A673 (cell line): ENCODE measurements at regions not wholly inside any gene's neighbourhood (a gene's known extent, or its start where the extent isn't known, plus 50 kb on each side); places are given as distances from the start of the nearest gene placed in this dataset.

Source experiments
- BruUV-seq: library from RNA; stranded (reverse); fragments of 400-500 nt; replicated peaks from 2 replicates; lab custom pipeline; 2021; lab: Mats Ljungman, UMichigan
- CTCF ChIA-PET: fragments of 300-600 bp; sonication (Branson Sonifier 250); formaldehyde crosslinking; loops from one replicate; lab custom pipeline; 2022; ENCODE audit warnings: antibody characterized with exemption; lab: Charles Lee
- POLR2A ChIA-PET: fragments of 300-600 bp; sonication (Branson Sonifier 250); formaldehyde crosslinking; loops from one replicate; lab custom pipeline; 2022; ENCODE audit warnings: antibody characterized with exemption; ENCODE audit not compliant: low non-redundant PET; lab: Charles Lee
- DNase-seq: peaks from one replicate; pipeline ENCODE4 v3.0.0-alpha.2; 2015; ENCODE audit warnings: low spot score
- H3K27ac ChIP-seq: fragments of 200-600 bp; sonication (generic); 2 replicates; pipeline ENCODE4 v1.5.1; 2016; ENCODE audit warnings: mixed run types, low read depth, mild to moderate bottlenecking, mixed read lengths, antibody characterized with exemption, low read length; ENCODE audit not compliant: poor library complexity, severe bottlenecking
- H3K27me3 ChIP-seq: fragments of 200-600 bp; sonication (generic); replicated peaks from 2 replicates; pipeline ENCODE4 v1.6.1; 2017; ENCODE audit warnings: mixed run types, low read depth, mild to moderate bottlenecking, mixed read lengths, antibody characterized with exemption, low read length; ENCODE audit not compliant: insufficient read depth, poor library complexity
- H3K36me3 ChIP-seq: fragments of 200-600 bp; sonication (generic); 2 replicates; pipeline ENCODE4 v1.6.1; 2016; ENCODE audit warnings: mixed run types, mild to moderate bottlenecking, mixed read lengths, antibody characterized with exemption, low read length; ENCODE audit not compliant: insufficient read depth, poor library complexity, severe bottlenecking
- H3K4me1 ChIP-seq: fragments of 200-600 bp; sonication (generic); 2 replicates; pipeline ENCODE4 v1.6.1; 2017; ENCODE audit warnings: mixed run types, mild to moderate bottlenecking, mixed read lengths, antibody characterized with exemption, low read length; ENCODE audit not compliant: insufficient read depth, poor library complexity, severe bottlenecking
- H3K4me3 ChIP-seq: fragments of 200-600 bp; sonication (generic); 2 replicates; pipeline ENCODE4 v1.5.1; 2016; ENCODE audit warnings: low read depth, mixed run types, mild to moderate bottlenecking, mixed read lengths, low read length; ENCODE audit not compliant: poor library complexity, severe bottlenecking
- H3K9me3 ChIP-seq: fragments of 200-600 bp; sonication (generic); 2 replicates; pipeline ENCODE4 v1.6.1; 2016; ENCODE audit warnings: mixed run types, low read depth, mild to moderate bottlenecking, mixed read lengths, antibody characterized with exemption, low read length; ENCODE audit not compliant: poor library complexity, severe bottlenecking
- CTCF ChIP-seq: fragments of 300-800, 200-600 bp; sonication (generic); conservative IDR thresholded peaks from 2 replicates; pipeline ENCODE4 v1.5.1; 2017; ENCODE audit warnings: low read depth, mild to moderate bottlenecking, antibody characterized with exemption, low read length, moderate library complexity, mixed read lengths
- EZH2 ChIP-seq: fragments of 200-600 bp; sonication (generic); IDR thresholded peaks from 2 replicates; pipeline ENCODE4 v1.6.1; 2017; ENCODE audit warnings: borderline replicate concordance, low read depth, mild to moderate bottlenecking, mixed read lengths, antibody characterized with exemption, low read length; ENCODE audit not compliant: poor library complexity, severe bottlenecking
- intact Hi-C: fragments of 100-400 bp; cut with micrococcal nuclease; formaldehyde crosslinking; loops from one replicate; pipeline ENCODE4 v1.10.0; 2022; ENCODE audit not compliant: unreplicated experiment

GRCh38 chr13:62920159-62920558 is 1504.5 kb upstream of the PCDH20 start:
- no TSS peak for BruUV-seq
- Histone ChIP-seq H3K9me3 (no peaks in the 10 kb centered on the region), H3K4me3 (no peak overlapping the region), H3K4me1 (no peaks in the 10 kb centered on the region), H3K27me3 (no peaks in the 10 kb centered on the region), H3K27ac (no peak overlapping the region), H3K36me3 (no peaks in the 10 kb centered on the region)
- no peak for DNase-seq
- TF ChIP-seq EZH2 (no peak), CTCF (no peak)
- CTCF ChIA-PET = no interaction called here
- intact Hi-C loops = no loop called here
- POLR2A ChIA-PET = no interaction called here

DNA sequence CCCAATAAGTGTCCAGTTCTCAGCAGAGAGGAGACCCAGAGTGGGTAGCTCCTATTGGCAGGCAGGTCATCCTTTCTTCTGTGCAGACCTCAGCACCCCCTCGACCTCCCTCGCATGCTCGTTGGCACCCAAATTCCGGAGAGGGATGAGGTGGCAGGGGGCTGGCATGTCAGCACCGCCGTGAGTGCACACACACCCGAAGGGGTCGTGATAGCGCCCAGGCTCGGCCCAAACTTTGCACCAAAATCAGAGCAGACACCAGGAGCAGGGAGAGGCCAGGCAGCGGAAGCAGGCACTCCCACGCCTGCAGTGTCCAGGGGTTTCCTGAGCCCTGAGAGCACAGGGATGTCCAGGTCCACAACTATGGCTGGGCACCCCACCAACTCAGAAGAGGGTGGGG is 1503.8 kb upstream of the PCDH20 start:
- CTCF ChIA-PET = no interaction called here

DNA sequence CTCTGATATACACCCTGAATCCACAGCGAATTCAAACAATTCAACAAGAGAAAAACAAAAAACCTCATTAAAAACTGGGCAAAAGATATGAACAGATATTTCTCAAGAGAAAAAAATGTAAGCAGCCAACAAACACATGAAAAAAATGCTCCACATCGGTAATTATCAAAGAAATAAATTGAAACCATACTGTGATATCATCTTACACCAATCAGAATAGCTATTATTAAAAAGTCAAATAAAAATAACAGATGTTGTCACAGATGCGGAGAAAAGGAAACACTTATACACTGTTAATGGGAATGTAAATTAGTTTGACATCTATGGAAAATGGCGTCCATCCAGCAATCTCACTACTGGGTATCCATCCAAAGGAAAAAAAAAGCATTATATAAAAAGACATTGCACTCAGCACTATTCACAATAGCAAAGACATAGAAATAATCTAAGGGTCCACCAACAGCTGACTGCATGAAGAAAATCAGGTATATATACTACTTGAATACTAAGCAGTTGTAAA is 1495.0 kb upstream of the PCDH20 start:
- CTCF ChIA-PET = no interaction called here
- no TSS peak for BruUV-seq
- POLR2A ChIA-PET = no interaction called here

More for the DNA sequence above, 1503.8 kb upstream of the PCDH20 start:
- Histone ChIP-seq H3K27ac (no peak overlapping the region), H3K4me1 (no peaks in the 10 kb centered on the region), H3K9me3 (no peaks in the 10 kb centered on the region), H3K36me3 (no peaks in the 10 kb centered on the region), H3K27me3 (no peaks in the 10 kb centered on the region), H3K4me3 (no peak overlapping the region)
- DNase-seq = no peak
- intact Hi-C loops = no loop called here
- TF ChIP-seq EZH2 (no peak), CTCF (no peak)
- BruUV-seq = no TSS peak
- POLR2A ChIA-PET = no interaction called here

More for the DNA sequence above, 1495.0 kb upstream of the PCDH20 start:
- no peaks in the 10 kb centered on the region for H3K27me3 ChIP-seq
- intact Hi-C loops = no loop called here
- H3K27ac ChIP-seq = no peak overlapping the region
- TF ChIP-seq EZH2 = no peak
- TF ChIP-seq CTCF = no peak
- H3K4me3 ChIP-seq = no peak overlapping the region
- no peaks in the 10 kb centered on the region for H3K36me3 ChIP-seq
- peak; percentile 43 for DNase-seq
- H3K9me3 ChIP-seq = no peaks in the 10 kb centered on the region
- peaks cover 15% of the 10 kb centered on the region for H3K4me1 ChIP-seq
